ENCODE measurements at regions not wholly inside any gene's neighbourhood (a gene's known extent, or its start where the extent isn't known, plus 50 kb on each side); places are given as distances from the start of the nearest gene placed in this dataset.

GRCh38 chr14:37665479-37665878, 70.0 kb downstream of the TTC6 start:
- no peak for DNase-seq
- H3K27ac ChIP-seq = no peak overlapping the region
- TF ChIP-seq CTCF (IDR thresholded peaks at IDR 0.05) (no peak), POLR2A (IDR thresholded peaks at IDR 0.05) (no peak)
- no peaks in the 10 kb centered on the region for H3K4me1 ChIP-seq
- 91 to 92% methylated on average over 4 of the region's 4 CpGs for WGBS, 2 donors
- no peak overlapping the region for H3K4me3 ChIP-seq (replicated peaks in 1 of 3)
- no peaks in the 10 kb centered on the region for H3K27me3 ChIP-seq
- intact Hi-C loops (cut with DNase I) = no loop called here
- no peaks in the 10 kb centered on the region for H3K36me3 ChIP-seq
- no peaks in the 10 kb centered on the region for H3K9me3 ChIP-seq

DNA sequence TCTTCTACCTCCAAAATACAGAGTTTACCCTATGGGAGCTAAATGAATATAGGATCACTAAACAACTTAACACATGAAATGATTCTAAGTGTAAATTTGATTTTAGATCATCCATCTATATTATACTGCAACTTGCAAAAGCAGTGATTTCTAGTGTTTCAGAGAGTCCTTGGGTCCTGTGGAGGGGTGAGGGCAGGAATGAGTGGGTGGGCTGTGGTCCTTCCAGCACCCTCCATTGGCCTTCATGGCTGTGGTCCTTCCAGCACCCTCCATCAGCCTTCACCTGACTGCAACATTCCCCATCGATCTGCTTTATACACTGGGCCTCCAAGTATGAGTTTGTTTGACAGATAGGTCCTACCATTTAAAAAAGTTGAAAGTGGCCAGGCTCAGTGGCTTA, 70.5 kb downstream of the TTC6 start:
- Histone ChIP-seq H3K9me3 (no peaks in the 10 kb centered on the region), H3K4me1 (no peaks in the 10 kb centered on the region), H3K27me3 (no peaks in the 10 kb centered on the region), H3K27ac (no peak overlapping the region), H3K4me3 (replicated peaks in 1 of 3) (no peak overlapping the region), H3K36me3 (no peaks in the 10 kb centered on the region)
- no peak for TF ChIP-seq CTCF (IDR thresholded peaks at IDR 0.05)
- no peak for TF ChIP-seq POLR2A (IDR thresholded peaks at IDR 0.05)
- DNase-seq = no peak
- 67 to 86% methylated on average over 1 of the region's 1 CpG for WGBS, 2 donors
- intact Hi-C loops (cut with DNase I) = no loop called here

DNA sequence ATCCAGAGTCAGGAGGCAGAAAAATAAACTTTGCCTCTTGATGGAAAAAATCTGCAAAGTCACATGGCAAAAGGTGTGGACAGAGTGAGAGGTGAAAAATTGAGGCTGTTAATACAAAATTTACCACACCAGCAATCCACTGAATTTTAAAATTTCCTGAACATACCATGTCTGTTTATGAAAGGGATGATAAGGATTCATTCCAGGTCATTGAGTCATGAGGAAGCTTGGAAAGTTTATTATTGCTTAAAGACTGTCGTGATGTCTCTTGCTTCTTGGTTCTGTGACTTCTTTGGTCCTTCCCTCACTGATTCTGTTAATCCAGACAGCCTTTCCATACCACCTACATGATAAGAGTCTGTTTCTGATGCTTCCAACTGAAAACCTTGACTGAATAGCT, 73.2 kb downstream of the TTC6 start:
- intact Hi-C loops (cut with DNase I) = no loop called here
- no peaks in the 10 kb centered on the region for H3K9me3 ChIP-seq
- 67 to 73% methylated on average over 1 of the region's 1 CpG for WGBS, 2 donors

GRCh38 chr14:37669242-37669641, 73.8 kb downstream of the TTC6 start:
- DNase-seq = no peak
- H3K27me3 ChIP-seq = no peaks in the 10 kb centered on the region
- no peaks in the 10 kb centered on the region for H3K4me1 ChIP-seq
- TF ChIP-seq POLR2A (IDR thresholded peaks at IDR 0.05) (no peak), CTCF (IDR thresholded peaks at IDR 0.05) (no peak)
- H3K27ac ChIP-seq = no peak overlapping the region
- no peaks in the 10 kb centered on the region for H3K36me3 ChIP-seq
- no peak overlapping the region for H3K4me3 ChIP-seq (replicated peaks in 1 of 3)
- 73 to 75% methylated on average over 3 of the region's 3 CpGs for WGBS, 2 donors
- intact Hi-C loops (cut with DNase I) = no loop called here
- H3K9me3 ChIP-seq = no peaks in the 10 kb centered on the region

More for the DNA sequence above, 73.2 kb downstream of the TTC6 start:
- no peaks in the 10 kb centered on the region for H3K4me1 ChIP-seq
- no peak overlapping the region for H3K27ac ChIP-seq
- H3K36me3 ChIP-seq = no peaks in the 10 kb centered on the region
- no peaks in the 10 kb centered on the region for H3K27me3 ChIP-seq
- no peak for DNase-seq
- H3K4me3 ChIP-seq (replicated peaks in 1 of 3) = no peak overlapping the region
- TF ChIP-seq POLR2A (IDR thresholded peaks at IDR 0.05) = no peak
- TF ChIP-seq CTCF (IDR thresholded peaks at IDR 0.05) = no peak

DNA sequence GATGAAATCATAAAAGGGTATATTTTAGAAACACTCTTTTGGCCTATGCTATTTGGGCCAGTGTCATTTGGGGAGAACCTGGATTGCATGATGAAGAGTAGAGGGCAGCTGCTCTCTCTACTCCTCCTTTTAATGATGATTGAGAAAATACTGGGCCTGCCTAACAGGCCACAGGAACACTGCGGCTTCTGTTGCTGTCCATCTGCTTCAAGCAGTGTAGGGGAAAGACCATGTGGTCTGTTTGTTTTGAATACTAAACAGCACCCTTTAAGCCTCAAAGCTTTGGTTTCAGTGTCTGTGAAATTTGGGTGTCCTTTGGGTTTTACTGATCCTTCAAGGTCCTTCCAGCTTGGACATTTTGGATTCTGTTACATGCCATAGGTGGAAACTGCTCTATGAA, 78.0 kb downstream of the TTC6 start:
- intact Hi-C loops (cut with DNase I) = no loop called here
- no peak for DNase-seq
- H3K36me3 ChIP-seq = no peaks in the 10 kb centered on the region
- H3K9me3 ChIP-seq = no peaks in the 10 kb centered on the region
- no peak for TF ChIP-seq POLR2A (IDR thresholded peaks at IDR 0.05)
- no peak for TF ChIP-seq CTCF (IDR thresholded peaks at IDR 0.05)
- no peak overlapping the region for H3K27ac ChIP-seq
- H3K27me3 ChIP-seq = no peaks in the 10 kb centered on the region
- H3K4me1 ChIP-seq = no peaks in the 10 kb centered on the region
- H3K4me3 ChIP-seq (replicated peaks in 1 of 3) = no peak overlapping the region
- WGBS, 2 donors = 63 to 85% methylated on average over 1 of the region's 1 CpG
